ENCODE measurements at regions not wholly inside any gene's neighbourhood (a gene's known extent, or its start where the extent isn't known, plus 50 kb on each side); places are given as distances from the start of the nearest gene placed in this dataset.

DNA sequence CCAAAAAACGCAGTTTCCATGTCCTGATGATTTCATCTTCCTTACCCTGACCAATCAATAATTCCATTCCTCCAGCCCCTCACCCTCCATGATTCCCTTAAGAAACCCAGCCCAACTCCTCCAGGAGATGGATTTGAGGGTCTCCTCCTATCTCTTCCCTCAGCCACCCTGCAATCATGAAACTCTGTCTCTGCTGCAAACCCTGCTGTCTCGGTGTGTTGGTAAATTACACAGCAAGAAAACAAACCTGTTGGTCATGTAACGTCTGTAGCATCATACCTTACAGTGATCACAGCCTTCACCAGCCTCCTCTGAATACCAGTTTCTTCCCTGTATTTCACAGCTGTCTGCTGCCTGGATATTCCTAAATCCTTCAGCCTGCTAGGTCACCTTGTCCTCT lies 300.7 kb upstream of the NEBL start:
- no peak for DNase-seq
- H3K27me3 ChIP-seq (ENCODE audit: low read length) = peaks cover 3% of the 10 kb centered on the region; the same call in 1 of the 2 replicates
- H3K27ac ChIP-seq (ENCODE audit: low read length) = no peak overlapping the region
- H3K4me3 ChIP-seq (ENCODE audit: low read length) = no peak overlapping the region
- peaks cover 6% of the 10 kb centered on the region; the same call in 1 of the 2 replicates for H3K9me3 ChIP-seq (ENCODE audit: low read length)
- H3K79me2 ChIP-seq (ENCODE audit: low read length) = no peaks in the 10 kb centered on the region
- no peaks in the 10 kb centered on the region; the same call in 1 of the 2 replicates for H3K9me2 ChIP-seq (replicated peaks; ENCODE audit: insufficient read depth, low read length)
- H2AFZ ChIP-seq (ENCODE audit: low read length) = no peak overlapping the region
- no peaks in the 10 kb centered on the region for H3K36me3 ChIP-seq (ENCODE audit: insufficient read depth, low read length)
- no peaks in the 10 kb centered on the region for H3K4me1 ChIP-seq (ENCODE audit: low read length)
- no peaks in the 10 kb centered on the region for H4K20me1 ChIP-seq (ENCODE audit: insufficient read depth, low read depth, low read length)
- no peak overlapping the region for H3K9ac ChIP-seq (ENCODE audit: low read length)
- H3K4me2 ChIP-seq (ENCODE audit: low read depth, low read length, poor library complexity, severe bottlenecking) = no peak overlapping the region

DNA sequence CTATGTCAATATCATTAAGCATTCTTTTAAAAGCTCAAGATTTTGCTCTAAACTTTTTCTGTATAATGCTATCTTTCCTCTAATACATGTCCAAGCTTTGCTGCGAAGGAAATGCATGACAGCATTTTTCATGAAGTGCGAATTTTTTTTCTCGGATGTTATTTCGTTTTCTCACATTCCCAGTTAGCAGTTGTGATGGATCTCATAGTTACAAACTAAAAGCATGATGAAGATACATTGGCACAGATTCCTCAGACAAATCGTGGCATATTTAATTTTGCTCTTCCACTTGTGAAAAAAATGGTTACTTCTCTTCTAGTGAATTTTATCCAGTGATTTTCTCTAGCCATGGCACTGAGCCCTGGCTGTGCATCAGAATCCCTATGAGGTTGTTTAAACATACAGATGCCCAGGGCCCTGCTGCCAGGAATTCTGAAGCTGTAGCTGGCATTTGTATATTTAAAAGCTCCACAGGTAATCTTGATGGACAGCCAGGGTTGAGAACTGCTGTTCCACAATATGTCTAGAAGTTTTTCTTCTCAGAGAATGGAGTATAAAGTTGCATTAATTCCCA lies 299.8 kb upstream of the NEBL start:
- Histone ChIP-seq H3K27me3 (ENCODE audit: low read length) (peaks cover 3% of the 10 kb centered on the region; the same call in 1 of the 2 replicates), H3K9me3 (ENCODE audit: low read length) (peaks cover 6% of the 10 kb centered on the region; the same call in 1 of the 2 replicates), H3K4me1 (ENCODE audit: low read length) (no peaks in the 10 kb centered on the region), H3K4me2 (ENCODE audit: low read depth, low read length, poor library complexity, severe bottlenecking) (no peak overlapping the region), H3K9ac (ENCODE audit: low read length) (no peak overlapping the region), H2AFZ (ENCODE audit: low read length) (no peak overlapping the region), H4K20me1 (ENCODE audit: insufficient read depth, low read depth, low read length) (no peaks in the 10 kb centered on the region), H3K79me2 (ENCODE audit: low read length) (no peaks in the 10 kb centered on the region), H3K27ac (ENCODE audit: low read length) (no peak overlapping the region), H3K9me2 (replicated peaks; ENCODE audit: insufficient read depth, low read length) (no peaks in the 10 kb centered on the region; the same call in 1 of the 2 replicates), H3K36me3 (ENCODE audit: insufficient read depth, low read length) (no peaks in the 10 kb centered on the region), H3K4me3 (ENCODE audit: low read length) (no peak overlapping the region)
- no peak for DNase-seq

DNA sequence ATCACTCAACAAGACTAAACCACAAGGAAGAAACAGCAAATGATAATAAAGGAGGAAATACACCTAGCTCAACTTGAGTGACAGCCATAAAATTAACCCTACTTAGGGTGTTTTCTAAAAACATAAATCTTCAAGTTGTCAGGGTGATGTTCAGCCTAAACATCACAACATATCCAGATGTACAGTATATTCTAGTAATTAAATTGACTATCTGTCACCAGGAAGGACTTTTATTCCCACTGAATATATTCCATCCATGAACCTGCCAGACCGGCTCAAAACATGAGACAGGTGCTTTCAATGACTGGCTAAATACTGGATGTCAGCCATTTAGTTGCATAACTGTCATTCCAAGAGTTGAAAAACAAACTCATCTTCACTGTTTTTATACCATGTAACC lies 298.1 kb upstream of the NEBL start:
- no peak overlapping the region for H3K4me2 ChIP-seq (ENCODE audit: low read depth, low read length, poor library complexity, severe bottlenecking)
- no peak for DNase-seq
- H3K79me2 ChIP-seq (ENCODE audit: low read length) = no peaks in the 10 kb centered on the region
- no peaks in the 10 kb centered on the region; the same call in 1 of the 2 replicates for H3K9me2 ChIP-seq (replicated peaks; ENCODE audit: insufficient read depth, low read length)
- no peak overlapping the region for H3K27ac ChIP-seq (ENCODE audit: low read length)
- peaks cover 6% of the 10 kb centered on the region; the same call in 1 of the 2 replicates for H3K9me3 ChIP-seq (ENCODE audit: low read length)
- H4K20me1 ChIP-seq (ENCODE audit: insufficient read depth, low read depth, low read length) = no peaks in the 10 kb centered on the region
- H3K27me3 ChIP-seq (ENCODE audit: low read length) = peaks cover 3% of the 10 kb centered on the region; the same call in 1 of the 2 replicates
- H3K4me1 ChIP-seq (ENCODE audit: low read length) = no peaks in the 10 kb centered on the region
- H3K9ac ChIP-seq (ENCODE audit: low read length) = no peak overlapping the region
- no peak overlapping the region for H2AFZ ChIP-seq (ENCODE audit: low read length)
- H3K4me3 ChIP-seq (ENCODE audit: low read length) = no peak overlapping the region
- no peaks in the 10 kb centered on the region for H3K36me3 ChIP-seq (ENCODE audit: insufficient read depth, low read length)

DNA sequence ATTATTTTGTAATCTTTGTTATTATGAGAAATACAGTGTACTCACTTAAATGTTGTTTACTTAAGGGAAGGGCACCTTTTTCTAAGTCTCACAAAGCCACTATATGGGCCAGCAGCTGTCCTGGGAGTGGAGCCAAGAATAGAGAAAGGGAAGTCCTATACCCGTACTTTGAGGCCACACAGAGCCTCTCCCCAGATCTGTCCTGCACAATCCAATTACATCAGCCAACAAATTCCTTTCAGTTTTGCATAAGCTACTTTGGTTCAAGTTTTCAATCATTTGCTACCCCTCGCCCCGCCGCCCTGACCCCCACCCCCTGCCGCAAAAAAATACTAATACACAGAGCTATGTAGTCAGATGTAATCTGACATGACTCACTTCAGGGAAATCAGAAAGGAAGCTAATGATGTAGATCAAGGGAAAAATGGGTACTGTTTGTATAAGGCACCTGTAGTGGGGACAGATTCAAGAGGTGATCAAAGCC lies 297.4 kb upstream of the NEBL start:
- no peaks in the 10 kb centered on the region for H3K4me1 ChIP-seq (ENCODE audit: low read length)
- no peak for DNase-seq
- H4K20me1 ChIP-seq (ENCODE audit: insufficient read depth, low read depth, low read length) = no peaks in the 10 kb centered on the region
- H3K79me2 ChIP-seq (ENCODE audit: low read length) = no peaks in the 10 kb centered on the region
- H3K4me3 ChIP-seq (ENCODE audit: low read length) = no peak overlapping the region
- no peak overlapping the region for H3K9ac ChIP-seq (ENCODE audit: low read length)
- peaks cover 6% of the 10 kb centered on the region; the same call in 1 of the 2 replicates for H3K9me3 ChIP-seq (ENCODE audit: low read length)
- peaks cover 3% of the 10 kb centered on the region; the same call in 1 of the 2 replicates for H3K27me3 ChIP-seq (ENCODE audit: low read length)
- no peak overlapping the region for H3K27ac ChIP-seq (ENCODE audit: low read length)
- no peak overlapping the region for H2AFZ ChIP-seq (ENCODE audit: low read length)
- H3K9me2 ChIP-seq (replicated peaks; ENCODE audit: insufficient read depth, low read length) = no peaks in the 10 kb centered on the region; the same call in 1 of the 2 replicates
- no peak overlapping the region for H3K4me2 ChIP-seq (ENCODE audit: low read depth, low read length, poor library complexity, severe bottlenecking)
- H3K36me3 ChIP-seq (ENCODE audit: insufficient read depth, low read length) = no peaks in the 10 kb centered on the region

DNA sequence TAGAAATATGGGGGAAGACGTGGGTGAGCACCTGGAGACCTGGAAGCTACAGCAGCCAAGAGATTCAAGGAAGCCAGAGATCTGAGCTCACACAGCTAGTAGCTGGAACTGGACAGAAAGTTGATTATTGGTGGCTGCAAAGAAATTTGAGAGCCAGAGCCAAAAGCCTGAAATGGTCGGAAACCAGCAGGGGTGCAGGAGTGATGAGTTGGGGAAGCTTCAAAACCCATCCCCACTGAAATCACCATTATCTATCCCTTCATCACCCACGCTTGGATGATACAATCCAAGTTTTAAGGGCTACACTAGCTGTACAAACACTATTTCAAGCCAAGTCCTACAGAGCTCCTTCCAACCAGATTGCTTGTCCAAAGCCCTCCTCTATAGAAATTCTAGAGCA lies 296.1 kb upstream of the NEBL start:
- H3K9me2 ChIP-seq (replicated peaks; ENCODE audit: insufficient read depth, low read length) = no peaks in the 10 kb centered on the region; the same call in 1 of the 2 replicates
- H3K4me3 ChIP-seq (ENCODE audit: low read length) = no peak overlapping the region
- H3K9ac ChIP-seq (ENCODE audit: low read length) = no peak overlapping the region
- no peaks in the 10 kb centered on the region for H3K4me1 ChIP-seq (ENCODE audit: low read length)
- H3K9me3 ChIP-seq (ENCODE audit: low read length) = peaks cover 6% of the 10 kb centered on the region; the same call in 1 of the 2 replicates
- H3K36me3 ChIP-seq (ENCODE audit: insufficient read depth, low read length) = no peaks in the 10 kb centered on the region
- H3K4me2 ChIP-seq (ENCODE audit: low read depth, low read length, poor library complexity, severe bottlenecking) = no peak overlapping the region
- DNase-seq = no peak
- H3K27me3 ChIP-seq (ENCODE audit: low read length) = no peaks in the 10 kb centered on the region
- no peak overlapping the region for H3K27ac ChIP-seq (ENCODE audit: low read length)
- no peak overlapping the region for H2AFZ ChIP-seq (ENCODE audit: low read length)
- no peaks in the 10 kb centered on the region for H4K20me1 ChIP-seq (ENCODE audit: insufficient read depth, low read depth, low read length)
- H3K79me2 ChIP-seq (ENCODE audit: low read length) = no peaks in the 10 kb centered on the region

DNA sequence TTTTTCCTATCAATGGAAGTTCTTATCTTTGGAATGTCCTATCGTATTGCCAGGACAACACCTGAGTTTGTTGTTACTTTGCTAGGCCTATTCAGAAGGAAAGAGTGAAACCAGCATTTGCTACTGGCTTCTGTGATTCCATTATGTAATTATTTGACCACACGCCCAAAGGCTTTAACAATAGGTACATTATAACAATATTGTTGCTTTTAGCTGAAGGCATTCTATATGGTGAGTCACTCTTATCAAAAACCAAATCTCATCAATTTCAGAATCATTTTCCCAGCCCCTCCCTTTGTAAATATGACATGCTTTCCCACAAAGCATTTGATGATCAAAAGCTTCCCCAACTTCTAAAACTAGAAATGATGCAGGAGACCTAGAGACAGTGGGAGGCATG lies 294.4 kb upstream of the NEBL start:
- Histone ChIP-seq H3K27me3 (ENCODE audit: low read length) (no peaks in the 10 kb centered on the region), H3K9ac (ENCODE audit: low read length) (no peak overlapping the region), H3K9me2 (replicated peaks; ENCODE audit: insufficient read depth, low read length) (no peaks in the 10 kb centered on the region; the same call in 1 of the 2 replicates), H4K20me1 (ENCODE audit: insufficient read depth, low read depth, low read length) (no peaks in the 10 kb centered on the region), H3K27ac (ENCODE audit: low read length) (no peak overlapping the region), H3K4me3 (ENCODE audit: low read length) (no peak overlapping the region), H3K4me1 (ENCODE audit: low read length) (no peaks in the 10 kb centered on the region), H2AFZ (ENCODE audit: low read length) (no peak overlapping the region), H3K36me3 (ENCODE audit: insufficient read depth, low read length) (no peaks in the 10 kb centered on the region), H3K4me2 (ENCODE audit: low read depth, low read length, poor library complexity, severe bottlenecking) (no peak overlapping the region), H3K9me3 (ENCODE audit: low read length) (no peaks in the 10 kb centered on the region), H3K79me2 (ENCODE audit: low read length) (no peaks in the 10 kb centered on the region)
- no peak for DNase-seq

DNA sequence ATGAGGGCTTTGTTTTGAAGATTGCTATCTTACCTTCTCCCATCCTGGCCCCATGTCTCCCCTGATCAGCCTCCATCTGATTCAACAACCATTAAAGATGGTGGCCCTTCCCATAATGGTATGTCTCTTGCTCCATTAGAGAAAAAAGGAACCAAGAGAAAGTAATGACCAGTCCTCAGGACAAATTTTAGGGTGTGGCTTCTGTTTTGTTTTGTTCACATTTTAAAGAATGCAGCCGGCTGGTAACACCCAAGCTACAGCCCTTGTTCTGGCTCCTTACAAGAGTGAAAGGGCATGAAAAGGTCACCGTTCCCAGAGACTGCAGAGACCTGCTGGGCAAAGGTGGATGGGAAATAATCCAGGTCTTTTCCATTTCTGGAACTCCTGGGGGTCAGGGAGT lies 287.9 kb upstream of the NEBL start:
- Histone ChIP-seq H4K20me1 (ENCODE audit: insufficient read depth, low read depth, low read length) (no peaks in the 10 kb centered on the region), H3K9me3 (ENCODE audit: low read length) (no peaks in the 10 kb centered on the region), H3K27me3 (ENCODE audit: low read length) (no peaks in the 10 kb centered on the region), H3K4me1 (ENCODE audit: low read length) (no peaks in the 10 kb centered on the region), H3K36me3 (ENCODE audit: insufficient read depth, low read length) (no peaks in the 10 kb centered on the region), H3K9ac (ENCODE audit: low read length) (no peak overlapping the region), H3K27ac (ENCODE audit: low read length) (no peak overlapping the region), H3K4me3 (ENCODE audit: low read length) (no peak overlapping the region), H2AFZ (ENCODE audit: low read length) (no peak overlapping the region), H3K9me2 (replicated peaks; ENCODE audit: insufficient read depth, low read length) (no peaks in the 10 kb centered on the region), H3K79me2 (ENCODE audit: low read length) (no peaks in the 10 kb centered on the region), H3K4me2 (ENCODE audit: low read depth, low read length, poor library complexity, severe bottlenecking) (no peak overlapping the region)
- no peak for DNase-seq

DNA sequence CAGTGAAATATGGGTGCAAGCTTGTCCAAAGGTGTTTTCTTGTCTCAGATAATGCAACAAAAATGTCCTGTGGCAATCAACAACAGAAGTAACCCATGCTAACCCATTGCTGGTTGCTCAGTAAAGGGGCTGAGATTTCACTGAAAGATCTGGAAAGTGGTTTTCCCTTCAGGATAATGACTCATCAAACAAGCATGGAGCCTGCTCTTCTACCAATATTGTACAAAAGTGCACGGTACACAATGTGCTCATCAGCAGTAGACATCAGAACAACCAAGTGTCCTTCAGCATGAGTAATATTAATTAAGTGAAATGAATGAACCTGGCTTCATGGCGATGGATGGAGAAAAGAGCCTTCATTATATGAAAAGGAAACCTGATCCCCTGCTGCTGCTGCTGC lies 287.1 kb upstream of the NEBL start:
- Histone ChIP-seq H3K4me3 (ENCODE audit: low read length) (no peak overlapping the region), H2AFZ (ENCODE audit: low read length) (no peak overlapping the region), H3K9me3 (ENCODE audit: low read length) (no peaks in the 10 kb centered on the region), H3K27me3 (ENCODE audit: low read length) (no peaks in the 10 kb centered on the region), H3K4me2 (ENCODE audit: low read depth, low read length, poor library complexity, severe bottlenecking) (no peak overlapping the region), H4K20me1 (ENCODE audit: insufficient read depth, low read depth, low read length) (no peaks in the 10 kb centered on the region), H3K9ac (ENCODE audit: low read length) (no peak overlapping the region), H3K9me2 (replicated peaks; ENCODE audit: insufficient read depth, low read length) (no peaks in the 10 kb centered on the region), H3K27ac (ENCODE audit: low read length) (no peak overlapping the region), H3K79me2 (ENCODE audit: low read length) (no peaks in the 10 kb centered on the region), H3K36me3 (ENCODE audit: insufficient read depth, low read length) (no peaks in the 10 kb centered on the region), H3K4me1 (ENCODE audit: low read length) (no peaks in the 10 kb centered on the region)
- no peak for DNase-seq

Data from Karpas-422 (cell line).